Lower leg skin (tissue), 3 donors: ENCODE measurements at regions not wholly inside any gene's neighbourhood (a gene's known extent, or its start where the extent isn't known, plus 50 kb on each side); places are given as distances from the start of the nearest gene placed in this dataset.

Source experiments
- POLR2A ChIP-seq, 2 donors: fragments of 450-650 bp; IDR thresholded peaks; one replicate each; pipeline ENCODE4 v1.6.1; 2016 to 2017; ENCODE audit warnings: antibody characterized with exemption in 2 of 2, mild to moderate bottlenecking in 1 of 2, moderate library complexity in 1 of 2
- TF ChIP-seq, protein P1 (sequence below), 3 donors: fragments of 450-650 bp; IDR thresholded peaks; one replicate each; pipeline ENCODE4 v1.5.1; 2016; ENCODE audit warnings: antibody characterized with exemption in 3 of 3, mild to moderate bottlenecking in 3 of 3, moderate library complexity in 2 of 3

DNA sequence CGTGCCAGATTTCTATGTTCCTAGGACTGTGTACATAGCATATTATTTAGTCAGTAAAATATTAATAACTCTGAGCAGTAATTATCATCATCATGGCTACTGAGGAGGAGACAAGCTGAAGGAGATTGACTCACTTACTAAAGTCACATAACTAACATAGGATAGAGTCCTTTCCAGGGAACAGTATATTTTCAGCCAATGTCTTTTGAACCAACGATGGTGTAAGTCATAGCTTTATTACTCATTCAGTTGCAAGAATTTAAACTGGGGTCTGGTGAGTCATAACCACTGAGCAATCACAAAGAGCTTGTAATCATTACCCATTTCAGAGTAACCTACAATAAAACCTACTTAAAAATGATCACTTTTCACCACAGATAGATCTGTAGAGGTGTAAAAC, 1564.8 kb upstream of the TENM4 start:
- no peak for TF ChIP-seq POLR2A (IDR thresholded peaks at IDR 0.05)
- TF ChIP-seq, protein P1, sequence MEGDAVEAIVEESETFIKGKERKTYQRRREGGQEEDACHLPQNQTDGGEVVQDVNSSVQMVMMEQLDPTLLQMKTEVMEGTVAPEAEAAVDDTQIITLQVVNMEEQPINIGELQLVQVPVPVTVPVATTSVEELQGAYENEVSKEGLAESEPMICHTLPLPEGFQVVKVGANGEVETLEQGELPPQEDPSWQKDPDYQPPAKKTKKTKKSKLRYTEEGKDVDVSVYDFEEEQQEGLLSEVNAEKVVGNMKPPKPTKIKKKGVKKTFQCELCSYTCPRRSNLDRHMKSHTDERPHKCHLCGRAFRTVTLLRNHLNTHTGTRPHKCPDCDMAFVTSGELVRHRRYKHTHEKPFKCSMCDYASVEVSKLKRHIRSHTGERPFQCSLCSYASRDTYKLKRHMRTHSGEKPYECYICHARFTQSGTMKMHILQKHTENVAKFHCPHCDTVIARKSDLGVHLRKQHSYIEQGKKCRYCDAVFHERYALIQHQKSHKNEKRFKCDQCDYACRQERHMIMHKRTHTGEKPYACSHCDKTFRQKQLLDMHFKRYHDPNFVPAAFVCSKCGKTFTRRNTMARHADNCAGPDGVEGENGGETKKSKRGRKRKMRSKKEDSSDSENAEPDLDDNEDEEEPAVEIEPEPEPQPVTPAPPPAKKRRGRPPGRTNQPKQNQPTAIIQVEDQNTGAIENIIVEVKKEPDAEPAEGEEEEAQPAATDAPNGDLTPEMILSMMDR (IDR thresholded peaks at IDR 0.05): no peak
